Pancreas (tissue), 10 donors: ENCODE measurements at regions not wholly inside any gene's neighbourhood (a gene's known extent, or its start where the extent isn't known, plus 50 kb on each side); places are given as distances from the start of the nearest gene placed in this dataset.

Source experiments
- ATAC-seq, 4 donors: fragments of 200-7000 bp; cut with Tn5 transposase; one replicate each; pipeline versions ENCODE4 v1.8.0 to v1.9.1; 2020; ENCODE audit warnings: mild to moderate bottlenecking in 4 of 4, moderate library complexity in 4 of 4
- DNase-seq, 6 donors: peaks; one replicate each; pipeline ENCODE4 v3.0.0-alpha.2; 2020
- FAIRE-seq: peaks from 2 replicates; lab custom pipeline; 2012; peaks lifted over from hg19 to GRCh38; lab: Jason Lieb, UNC
- H3K27ac ChIP-seq, 4 donors: fragments of 200-600 bp; sonication (generic); 1 replicate in 3 of 4; 2 replicates in 1 of 4; pipeline versions ENCODE4 v1.5.0 to v1.8.0; 2020
- H3K27me3 ChIP-seq, 4 donors: fragments of 200-600 bp; one replicate each; pipeline ENCODE4 v1.8.0; 2021
- H3K36me3 ChIP-seq, 3 donors: fragments of 200-600 bp; sonication (generic) in 1 of 3; one replicate each; pipeline versions ENCODE4 v1.5.0 to v1.8.0; 2020 to 2021
- H3K4me1 ChIP-seq, 3 donors: fragments of 200-600 bp; one replicate each; pipeline ENCODE4 v1.8.0; 2021
- H3K4me3 ChIP-seq, 4 donors: fragments of 200-600 bp; sonication (generic) in 2 of 4; one replicate each; pipeline versions ENCODE4 v1.5.0 to v1.8.0; 2020 to 2021
- H3K9me3 ChIP-seq, 4 donors: fragments of 200-600 bp; one replicate each; pipeline ENCODE4 v1.8.0; 2021
- CTCF ChIP-seq, 4 donors: fragments of 200-600 bp; sonication (generic) in 3 of 4; IDR thresholded peaks; one replicate each; pipeline versions ENCODE4 v1.5.0 to v1.8.0; 2021; ENCODE audit warnings: antibody characterized with exemption in 4 of 4
- WGBS, 2 donors: extraction: QIAGEN DNeasy Blood & Tissue Kit; methylation state at CpG; one replicate each; pipeline ENCODE4 v1.1.7; 2013; 5-methylcytosine and 5-hydroxymethylcytosine counted together
- intact Hi-C, 3 donors: fragments of 100-400 bp; cut with DNase I; formaldehyde crosslinking; loops; one replicate each; pipeline versions ENCODE4 v1.11.1 to v1.14.2; 2022
- donor health status: healthy with polysubstance abuse.
- donor health status: DM: no; HTN: no; CAD: no; lungs with moderate emphysema.
- donor health status: DM: no; HTN: no; CAD: no.
- donor health status: control.
- donor health status: control.
- donor health status: Bipolar disorder and iron deficiency.
- donor health status: DM: yes; HTN: yes; CAD: no.
- donor health status: DM: no; HTN: no; CAD: no.
- donor health status: DM: no; HTN: no; CAD: no.
- donor health status: DM: yes; HTN: yes; CAD: no.

GRCh38 chr6:165752451-165752850 is 89.4 kb upstream of the PDE10A start:
- no peaks in the 10 kb centered on the region for H3K27me3 ChIP-seq
- WGBS, 2 donors, result 89 to 92% methylated on average over 3 of the region's 3 CpGs

GRCh38 chr6:165751486-165751885 is 88.4 kb upstream of the PDE10A start:
- DNase-seq (no peak), ATAC-seq (no peak), FAIRE-seq (no peak)
- no peak for TF ChIP-seq CTCF (IDR thresholded peaks at IDR 0.05)
- intact Hi-C loops, result no loop called here
- Histone ChIP-seq H3K9me3 (no peaks in the 10 kb centered on the region), H3K27me3 (no peaks in the 10 kb centered on the region), H3K27ac (no peak overlapping the region), H3K4me3 (no peak overlapping the region), H3K4me1 (no peaks in the 10 kb centered on the region), H3K36me3 (no peaks in the 10 kb centered on the region)
- WGBS, 2 donors, result 79 to 92% methylated on average over 7 of the region's 7 CpGs

More at GRCh38 chr6:165752451-165752850, 89.4 kb upstream of the PDE10A start:
- no peak for DNase-seq
- TF ChIP-seq CTCF (IDR thresholded peaks at IDR 0.05), result no peak
- FAIRE-seq, result no peak
- Histone ChIP-seq H3K36me3 (no peaks in the 10 kb centered on the region), H3K9me3 (no peaks in the 10 kb centered on the region), H3K4me3 (no peak overlapping the region), H3K27ac (no peak overlapping the region), H3K4me1 (no peaks in the 10 kb centered on the region)
- intact Hi-C loops, result no loop called here
- ATAC-seq, result no peak

GRCh38 chr6:165749163-165749562 is 86.1 kb upstream of the PDE10A start:
- ATAC-seq (no peak), FAIRE-seq (no peak), DNase-seq (no peak)
- Histone ChIP-seq H3K4me3 (no peak overlapping the region), H3K27ac (no peak overlapping the region), H3K36me3 (no peaks in the 10 kb centered on the region), H3K4me1 (no peaks in the 10 kb centered on the region), H3K27me3 (no peaks in the 10 kb centered on the region), H3K9me3 (no peaks in the 10 kb centered on the region)
- no peak for TF ChIP-seq CTCF (IDR thresholded peaks at IDR 0.05)
- intact Hi-C loops, result no loop called here

- 63 to 78% methylated on average over 6 of the region's 6 CpGs for WGBS, 2 donors
- intact Hi-C loops, result no loop called here
- no peak for FAIRE-seq
- Histone ChIP-seq H3K4me1 (no peaks in the 10 kb centered on the region), H3K9me3 (no peaks in the 10 kb centered on the region), H3K27ac (no peak overlapping the region), H3K36me3 (no peaks in the 10 kb centered on the region), H3K4me3 (no peak overlapping the region), H3K27me3 (no peaks in the 10 kb centered on the region)
- ATAC-seq, result no peak
- TF ChIP-seq CTCF (IDR thresholded peaks at IDR 0.05), result no peak
- no peak for DNase-seq
Measured at GRCh38 chr6:165748390-165748789, 85.3 kb upstream of the PDE10A start.

GRCh38 chr6:165747963-165748362 is 84.9 kb upstream of the PDE10A start:
- intact Hi-C loops, result no loop called here
- no peak for TF ChIP-seq CTCF (IDR thresholded peaks at IDR 0.05)
- WGBS, 2 donors, result 52 to 62% methylated on average over 4 of the region's 4 CpGs

More at GRCh38 chr6:165747963-165748362, 84.9 kb upstream of the PDE10A start:
- H3K36me3 ChIP-seq, result no peaks in the 10 kb centered on the region
- no peak overlapping the region for H3K27ac ChIP-seq
- no peak overlapping the region for H3K4me3 ChIP-seq
- H3K4me1 ChIP-seq, result no peaks in the 10 kb centered on the region
- FAIRE-seq (no peak), DNase-seq (no peak), ATAC-seq (no peak)
- no peaks in the 10 kb centered on the region for H3K9me3 ChIP-seq
- no peaks in the 10 kb centered on the region for H3K27me3 ChIP-seq
